Gastroesophageal sphincter (tissue), 3 donors: ENCODE measurements at regions not wholly inside any gene's neighbourhood (a gene's known extent, or its start where the extent isn't known, plus 50 kb on each side); places are given as distances from the start of the nearest gene placed in this dataset.

Source experiments
- EP300 ChIP-seq: sonication (generic); formaldehyde crosslinking; IDR thresholded peaks from one replicate; pipeline ENCODE4 v1.6.1; 2017; ENCODE audit warnings: antibody characterized with exemption, mild to moderate bottlenecking
- POLR2A ChIP-seq, 2 donors: fragments of 450-650 bp; IDR thresholded peaks; one replicate each; pipeline ENCODE4 v1.6.1; 2017; ENCODE audit warnings: antibody characterized with exemption in 2 of 2, mild to moderate bottlenecking in 2 of 2, moderate library complexity in 1 of 2
- TF ChIP-seq, protein P1 (sequence below), 4 experiments: fragments of 200-600 bp in 2 of 4; fragments of 450-650 bp in 2 of 4; sonication (generic) in 1 of 4; IDR thresholded peaks; one replicate each; pipeline ENCODE4 v1.5.1; 2017 to 2019; ENCODE audit warnings: antibody characterized with exemption in 4 of 4, mild to moderate bottlenecking in 2 of 4, moderate library complexity in 2 of 4

DNA sequence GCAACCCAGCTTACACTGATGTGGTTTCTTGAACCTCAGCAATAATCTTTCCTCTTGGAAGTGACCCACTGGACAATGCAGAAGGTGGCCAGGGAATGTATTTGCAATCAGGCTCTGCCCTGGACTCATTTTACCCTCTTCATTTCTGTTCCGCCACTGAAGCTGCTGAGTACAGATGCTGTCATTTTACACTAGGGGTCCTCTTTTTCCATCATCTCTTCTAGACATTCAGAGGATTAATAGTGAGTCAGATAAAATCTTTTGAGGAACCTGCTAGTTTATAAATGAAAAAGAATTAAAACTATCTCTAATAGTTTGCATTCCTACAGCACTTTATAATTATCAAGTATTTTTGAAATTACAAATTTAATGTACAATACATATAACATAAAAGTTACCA is 87.9 kb upstream of the PNPT1 start:
- TF ChIP-seq POLR2A (IDR thresholded peaks at IDR 0.05), result no peak
- TF ChIP-seq, protein P1, sequence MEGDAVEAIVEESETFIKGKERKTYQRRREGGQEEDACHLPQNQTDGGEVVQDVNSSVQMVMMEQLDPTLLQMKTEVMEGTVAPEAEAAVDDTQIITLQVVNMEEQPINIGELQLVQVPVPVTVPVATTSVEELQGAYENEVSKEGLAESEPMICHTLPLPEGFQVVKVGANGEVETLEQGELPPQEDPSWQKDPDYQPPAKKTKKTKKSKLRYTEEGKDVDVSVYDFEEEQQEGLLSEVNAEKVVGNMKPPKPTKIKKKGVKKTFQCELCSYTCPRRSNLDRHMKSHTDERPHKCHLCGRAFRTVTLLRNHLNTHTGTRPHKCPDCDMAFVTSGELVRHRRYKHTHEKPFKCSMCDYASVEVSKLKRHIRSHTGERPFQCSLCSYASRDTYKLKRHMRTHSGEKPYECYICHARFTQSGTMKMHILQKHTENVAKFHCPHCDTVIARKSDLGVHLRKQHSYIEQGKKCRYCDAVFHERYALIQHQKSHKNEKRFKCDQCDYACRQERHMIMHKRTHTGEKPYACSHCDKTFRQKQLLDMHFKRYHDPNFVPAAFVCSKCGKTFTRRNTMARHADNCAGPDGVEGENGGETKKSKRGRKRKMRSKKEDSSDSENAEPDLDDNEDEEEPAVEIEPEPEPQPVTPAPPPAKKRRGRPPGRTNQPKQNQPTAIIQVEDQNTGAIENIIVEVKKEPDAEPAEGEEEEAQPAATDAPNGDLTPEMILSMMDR (IDR thresholded peaks at IDR 0.05), result no peak
- TF ChIP-seq EP300, result no peak
